Inferior parietal cortex (tissue), 1 donor: ENCODE measurements at regions not wholly inside any gene's neighbourhood (a gene's known extent, or its start where the extent isn't known, plus 50 kb on each side); places are given as distances from the start of the nearest gene placed in this dataset.

Source experiments
- DNase-seq: peaks from one replicate; pipeline ENCODE4 v3.0.0-alpha.2; 2016; ENCODE audit errors: extremely low spot score

DNA sequence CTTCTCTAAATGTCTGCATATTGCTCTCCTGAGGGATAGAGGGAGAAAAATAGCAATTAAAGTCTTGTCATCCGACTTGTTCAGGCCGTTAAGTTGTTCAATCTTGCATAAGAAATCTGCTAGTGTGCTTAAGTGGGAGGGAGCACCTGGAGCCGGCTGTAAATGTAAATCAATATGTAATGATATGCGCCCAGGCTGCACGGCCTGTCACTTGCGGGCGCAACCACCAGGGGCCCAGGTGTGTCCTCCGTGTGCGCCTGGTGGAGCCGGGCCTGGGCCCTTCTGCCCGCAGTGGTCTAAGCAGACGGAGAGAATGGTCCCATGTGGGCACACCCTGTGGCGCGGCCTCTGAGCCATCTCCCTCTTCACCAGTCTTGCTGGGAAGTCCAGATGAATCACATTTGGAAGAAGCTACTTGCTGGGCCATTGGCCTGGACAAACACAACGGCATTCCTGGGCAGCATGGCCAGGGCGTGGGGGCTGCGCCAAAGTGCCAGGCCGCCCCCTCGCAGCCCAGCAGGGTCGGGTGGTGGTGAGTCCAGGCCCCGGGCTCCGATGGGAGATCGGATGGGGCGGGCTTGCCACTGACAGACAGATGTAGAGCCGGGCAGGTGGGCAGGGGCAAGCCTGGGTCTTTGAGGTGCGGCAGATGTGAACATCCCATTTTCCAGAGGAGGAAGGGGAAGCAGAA is 193.3 kb upstream of the C14orf180 start:
- no peak for DNase-seq

DNA sequence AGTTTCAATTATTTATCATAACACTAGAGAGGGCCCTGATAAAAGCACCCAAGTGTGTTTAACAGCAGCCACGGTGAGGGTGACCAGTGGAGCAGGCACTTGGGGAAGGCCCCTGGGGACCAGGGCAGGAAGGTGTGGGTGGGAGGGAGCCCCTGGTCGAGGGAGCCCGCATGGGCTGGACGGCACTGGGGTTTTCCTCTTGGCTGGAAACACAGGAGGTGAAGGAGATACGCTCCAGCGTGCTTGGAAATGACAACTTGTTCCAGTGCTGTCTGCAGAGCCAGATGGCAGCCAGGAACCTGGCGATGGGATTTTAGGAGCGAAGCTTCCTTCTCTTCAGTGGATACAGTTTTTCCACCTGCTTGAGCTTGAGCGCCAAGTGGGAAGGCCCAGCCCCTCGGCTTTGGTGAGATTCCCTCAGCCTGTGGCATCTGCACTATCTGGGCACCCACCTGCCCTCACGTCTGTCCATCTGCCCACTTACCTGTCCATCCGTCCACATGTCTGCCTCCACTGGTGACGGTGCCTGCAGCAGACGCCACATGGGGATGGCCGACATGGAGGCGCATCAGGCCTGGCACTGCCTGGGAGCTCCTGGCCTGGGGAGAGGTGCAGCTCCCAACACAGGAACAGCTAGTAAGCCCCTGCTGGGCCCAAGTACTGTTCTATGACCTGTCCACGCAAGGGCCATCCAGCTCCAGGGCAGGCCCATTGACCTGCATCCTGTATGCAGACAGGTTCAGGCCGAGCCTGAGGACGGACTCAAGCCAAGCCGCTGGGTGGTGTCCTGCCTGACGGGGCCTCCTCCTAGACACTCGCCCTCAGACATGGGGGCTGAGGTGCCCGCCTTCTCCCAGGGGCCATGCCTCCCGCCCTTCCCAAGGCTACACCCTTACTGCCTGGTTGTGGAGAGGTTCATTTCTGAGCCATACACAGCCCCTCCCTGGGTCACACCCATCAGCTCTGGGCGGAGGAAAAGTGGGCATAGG is 192.2 kb upstream of the C14orf180 start:
- DNase-seq = no peak

DNA sequence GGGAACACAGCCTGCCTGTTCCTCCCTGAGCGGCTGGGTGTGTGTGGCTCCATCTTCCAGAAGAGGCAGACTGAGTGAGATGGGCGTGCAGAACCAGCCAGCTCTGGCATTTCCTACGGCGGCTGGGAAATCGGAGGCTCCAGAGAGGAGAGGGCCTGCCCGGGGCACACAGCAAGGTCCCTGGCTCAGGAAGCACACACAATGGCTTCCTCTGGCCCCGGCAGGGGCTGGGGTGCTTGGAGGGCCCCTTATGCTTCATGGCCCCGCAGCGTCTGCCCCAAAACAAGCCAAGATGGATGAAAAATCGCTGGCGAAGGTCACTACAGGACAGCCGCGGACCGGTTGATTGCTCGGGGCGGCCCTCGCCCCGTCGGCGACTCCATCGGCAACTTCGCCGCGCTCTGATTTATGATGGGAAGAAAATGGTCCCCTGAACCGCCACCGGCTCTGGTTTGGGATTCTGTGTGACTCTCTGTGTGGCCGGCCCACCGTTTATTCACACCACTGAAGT is 191.5 kb upstream of the C14orf180 start:
- DNase-seq = no peak

DNA sequence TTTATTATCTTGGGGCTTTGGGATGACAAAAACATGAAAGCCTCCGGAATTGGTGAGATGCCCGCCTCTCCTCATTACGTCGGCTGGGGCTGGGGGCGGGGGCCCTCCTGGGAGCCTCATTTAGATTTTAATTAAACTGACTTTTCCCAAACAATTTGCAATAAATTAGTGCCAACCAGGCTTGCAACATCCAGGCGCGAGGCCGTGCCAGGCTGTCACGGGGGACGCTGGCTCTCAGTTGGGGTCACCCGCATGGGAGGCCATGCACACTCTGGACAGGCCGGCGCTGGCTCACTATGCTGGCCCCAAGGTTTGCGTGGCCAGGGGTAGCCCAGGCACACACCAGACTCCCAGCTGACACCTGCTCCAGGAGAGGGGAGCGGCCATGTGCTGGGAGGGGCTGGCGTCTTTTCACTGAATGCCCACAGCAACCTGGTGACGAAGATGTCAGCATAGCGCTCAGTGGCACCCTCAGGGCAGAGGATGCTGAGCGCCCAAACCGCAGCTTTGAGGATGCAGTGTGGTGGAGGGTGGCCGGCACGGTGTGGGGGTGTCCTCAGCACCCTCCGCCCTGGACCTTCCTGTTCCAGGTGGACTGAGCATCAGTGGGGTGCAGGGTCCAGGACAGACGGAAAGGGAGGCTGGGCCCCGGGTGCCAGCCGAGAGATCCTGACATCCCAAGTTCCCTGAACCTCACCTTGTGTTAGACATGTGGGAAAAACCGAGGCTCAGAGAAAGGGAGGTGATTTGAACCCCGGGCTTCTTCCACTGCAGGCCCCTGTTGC is 190.8 kb upstream of the C14orf180 start:
- DNase-seq = no peak

DNA sequence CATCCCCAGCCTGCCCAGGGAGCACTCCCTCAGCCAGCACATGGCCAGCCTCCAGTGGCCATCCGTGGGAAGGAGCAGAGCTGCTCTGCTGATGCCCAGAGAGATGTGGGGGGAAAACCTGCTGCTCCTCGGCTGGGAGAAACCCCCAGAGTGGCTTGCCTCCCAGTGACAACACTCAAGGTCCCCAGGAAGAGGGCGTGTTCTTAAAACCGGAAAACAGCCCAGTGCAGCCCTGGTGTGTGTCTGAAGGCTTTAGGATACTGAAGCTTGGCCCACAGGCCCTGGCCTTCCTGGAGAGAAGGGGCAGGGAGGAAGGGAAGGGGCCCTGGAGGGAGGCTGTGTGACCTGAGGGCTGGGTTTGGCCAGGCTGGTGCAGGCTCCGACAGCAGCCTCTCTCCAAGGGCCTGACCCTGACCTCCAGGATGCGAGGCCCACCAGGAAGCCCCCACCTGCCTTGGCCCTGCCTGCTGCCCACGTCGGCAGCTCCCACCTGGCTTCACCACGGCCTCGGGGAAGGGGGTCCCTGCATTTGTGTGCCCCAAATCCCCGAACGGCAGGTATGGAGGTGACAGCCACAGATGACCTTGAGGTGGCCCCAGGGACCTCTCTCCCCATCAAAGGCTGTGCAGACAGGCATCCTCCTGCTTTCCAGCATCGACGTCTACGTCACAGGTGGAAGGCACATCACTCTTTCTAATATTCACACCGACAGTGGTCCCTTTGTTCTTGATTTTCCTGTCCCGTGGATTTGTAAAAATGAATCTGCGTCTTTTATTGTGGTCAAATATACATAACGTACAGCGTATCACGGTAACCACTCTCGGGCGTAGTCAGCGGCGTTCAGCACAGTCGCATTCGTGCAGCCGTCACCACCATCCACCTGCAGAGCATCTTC is 190.0 kb upstream of the C14orf180 start:
- no peak for DNase-seq

DNA sequence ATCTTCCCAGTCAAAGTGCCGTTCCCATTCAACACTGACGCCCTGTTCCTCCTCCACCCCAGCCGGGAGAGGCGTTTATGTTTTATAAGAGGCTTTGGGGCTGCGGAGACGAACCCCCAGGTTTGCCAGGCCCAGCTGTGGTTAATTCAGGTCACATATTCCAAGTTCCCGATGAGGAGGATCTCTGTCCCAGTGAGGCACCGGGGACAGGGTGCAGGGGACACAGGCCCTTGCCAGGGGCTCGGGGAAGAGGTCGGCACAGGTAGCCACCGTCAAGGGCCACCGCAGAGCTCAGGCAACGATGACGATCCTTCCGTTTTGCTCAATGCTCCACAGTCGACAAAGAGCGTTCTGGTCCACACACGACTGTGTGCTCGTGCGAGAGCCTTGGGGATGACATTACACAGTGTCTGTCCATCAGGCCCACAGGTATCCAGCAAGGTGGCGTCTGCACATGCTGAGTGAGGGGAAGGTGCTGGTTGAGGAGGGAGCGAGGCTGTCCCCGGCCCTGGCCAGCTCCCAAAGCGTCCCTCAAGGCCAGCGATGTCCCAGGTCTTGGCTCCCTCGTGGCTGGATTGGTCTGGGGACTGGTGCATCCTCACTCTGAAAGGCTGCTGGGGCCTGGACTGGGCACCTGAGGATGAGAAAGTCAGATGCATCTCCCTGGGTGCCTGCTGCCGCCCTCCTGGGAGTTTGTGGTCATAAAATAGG is 189.2 kb upstream of the C14orf180 start:
- DNase-seq = no peak

DNA sequence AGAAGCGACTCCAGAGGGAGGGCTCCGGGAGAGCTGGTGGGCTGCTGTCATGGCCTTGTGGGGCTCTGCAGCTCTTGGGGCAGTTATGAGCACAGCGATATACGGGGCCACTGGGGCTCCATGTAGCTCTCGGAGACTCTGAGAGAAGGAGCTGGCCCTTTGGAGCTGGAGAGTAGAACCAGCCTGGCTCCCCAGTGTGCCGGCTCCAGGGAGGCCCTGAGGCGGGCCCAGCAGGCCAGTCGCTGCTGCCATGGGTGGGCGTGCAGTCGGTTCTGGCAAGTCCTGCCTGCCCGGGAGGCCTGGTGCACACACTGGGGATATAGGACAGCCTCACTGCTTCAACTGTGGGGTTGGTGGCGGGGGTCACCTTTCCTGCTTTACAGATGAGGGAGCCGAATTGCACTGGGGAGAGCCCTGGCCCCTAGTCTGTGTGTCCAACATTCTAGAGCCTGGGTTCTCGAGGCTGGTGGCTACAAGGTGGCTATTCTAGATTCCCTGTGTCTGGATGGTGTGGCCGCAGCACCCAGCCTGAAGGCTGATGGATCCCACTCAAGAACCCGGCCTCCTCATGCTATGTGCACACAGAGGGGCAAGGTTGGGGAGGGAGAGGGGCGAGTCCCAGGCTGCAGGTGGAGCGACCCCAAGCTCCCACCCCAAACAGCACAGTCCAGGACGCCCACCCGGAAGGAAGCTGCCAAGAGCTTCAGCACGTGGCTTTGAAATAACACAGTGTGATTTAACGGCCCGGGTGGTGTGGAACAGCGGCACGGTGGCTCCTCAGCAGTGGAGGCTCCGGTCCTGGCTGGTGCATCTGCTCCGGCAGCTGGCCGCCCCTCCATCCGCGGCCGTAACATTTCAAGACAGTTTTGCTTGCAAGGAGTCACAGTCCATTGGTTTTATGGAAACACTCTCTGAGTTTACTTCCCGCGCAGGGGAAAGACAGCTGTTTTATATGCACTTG is 188.3 kb upstream of the C14orf180 start:
- no peak for DNase-seq

DNA sequence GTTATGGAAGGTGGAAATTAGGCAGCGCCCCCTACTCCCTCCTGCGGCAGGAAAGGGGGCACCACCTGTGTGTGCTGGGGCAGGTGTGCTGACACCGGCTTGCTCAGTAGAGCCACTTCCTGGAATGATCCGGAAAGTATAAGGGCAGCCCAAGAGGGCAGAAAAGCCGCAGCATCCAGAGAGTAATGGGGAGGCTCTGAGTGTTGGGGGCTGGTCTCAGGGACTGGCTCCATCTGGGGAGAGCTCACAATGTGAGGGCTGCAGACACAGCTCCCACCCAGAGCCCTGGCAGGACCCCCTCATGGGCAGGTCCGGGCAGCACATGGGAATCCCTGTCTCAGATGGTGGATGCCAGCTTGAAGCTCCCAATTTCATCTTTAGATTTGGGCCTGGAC is 187.6 kb upstream of the C14orf180 start:
- DNase-seq = no peak

DNA sequence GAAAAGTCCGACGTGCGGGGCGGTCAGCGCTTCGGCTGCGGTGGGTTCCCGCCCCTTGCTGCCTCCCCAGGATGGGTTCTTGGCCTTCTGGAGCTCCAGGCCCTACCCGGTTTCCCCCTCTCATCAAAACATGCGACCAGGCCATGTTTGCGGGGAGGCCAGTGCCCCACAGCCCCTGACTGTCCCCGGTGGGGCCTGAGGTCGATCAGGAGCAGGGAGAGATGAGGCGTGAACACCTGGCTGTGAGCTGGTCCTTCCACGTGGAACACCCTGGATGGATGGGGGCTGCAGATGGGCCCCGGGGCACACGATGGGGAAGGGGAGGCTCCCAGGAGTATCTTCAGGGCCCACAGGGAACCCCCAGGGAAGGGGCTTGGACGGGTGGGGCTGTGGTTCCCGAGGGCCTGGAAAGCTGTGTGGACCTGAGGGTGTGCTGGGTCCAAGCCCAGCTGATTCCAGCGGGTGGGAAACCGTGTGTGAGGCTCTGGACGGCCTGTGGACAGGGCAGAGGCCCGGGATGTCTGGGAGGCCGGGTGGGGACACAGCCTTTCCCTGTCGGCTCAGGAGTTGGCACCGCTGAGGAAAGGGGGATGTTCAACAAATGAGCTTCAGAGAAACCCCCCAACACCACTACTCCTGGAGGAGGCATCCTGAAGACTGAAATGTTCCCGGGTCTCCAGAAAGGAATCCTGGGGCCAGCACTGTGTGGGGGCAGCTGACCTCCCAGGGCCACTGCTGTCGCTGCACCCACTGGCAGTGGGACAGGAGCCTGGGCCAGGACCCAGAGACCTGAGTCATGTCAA is 187.0 kb upstream of the C14orf180 start:
- no peak for DNase-seq

DNA sequence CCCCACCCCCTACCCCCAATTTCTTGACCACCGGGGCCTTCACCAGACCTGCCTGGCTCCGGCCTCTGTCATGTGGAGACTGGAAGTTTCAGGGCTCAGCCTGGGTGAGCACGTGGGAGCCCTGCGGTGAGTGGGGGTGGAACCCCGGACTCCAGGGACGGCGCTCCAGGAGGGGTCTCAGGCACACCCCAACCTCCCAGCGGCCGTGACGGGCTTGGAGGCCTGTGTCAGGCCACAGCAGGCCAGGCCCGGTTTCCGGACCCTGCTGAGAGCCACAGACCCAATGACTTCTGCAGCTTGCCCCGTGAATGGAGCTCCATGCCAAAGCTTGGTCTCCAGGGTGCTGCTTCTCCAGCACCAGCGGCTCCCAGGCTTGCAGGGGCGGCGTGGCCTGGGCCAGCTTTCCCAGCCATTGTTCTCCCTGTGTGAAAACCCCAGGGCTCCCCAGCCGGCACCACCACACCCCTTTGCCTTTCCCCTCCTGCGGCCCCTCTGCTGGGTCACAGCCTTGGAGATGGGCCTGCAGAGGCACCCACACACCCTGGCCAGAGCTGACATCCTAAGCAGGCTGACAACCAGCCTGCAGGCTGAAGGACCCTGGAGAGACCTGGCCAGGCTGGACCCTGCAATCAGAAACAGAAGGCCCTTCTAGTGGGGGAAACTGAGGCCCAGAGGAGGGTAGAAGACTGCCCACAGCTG is 186.2 kb upstream of the C14orf180 start:
- DNase-seq = no peak

DNA sequence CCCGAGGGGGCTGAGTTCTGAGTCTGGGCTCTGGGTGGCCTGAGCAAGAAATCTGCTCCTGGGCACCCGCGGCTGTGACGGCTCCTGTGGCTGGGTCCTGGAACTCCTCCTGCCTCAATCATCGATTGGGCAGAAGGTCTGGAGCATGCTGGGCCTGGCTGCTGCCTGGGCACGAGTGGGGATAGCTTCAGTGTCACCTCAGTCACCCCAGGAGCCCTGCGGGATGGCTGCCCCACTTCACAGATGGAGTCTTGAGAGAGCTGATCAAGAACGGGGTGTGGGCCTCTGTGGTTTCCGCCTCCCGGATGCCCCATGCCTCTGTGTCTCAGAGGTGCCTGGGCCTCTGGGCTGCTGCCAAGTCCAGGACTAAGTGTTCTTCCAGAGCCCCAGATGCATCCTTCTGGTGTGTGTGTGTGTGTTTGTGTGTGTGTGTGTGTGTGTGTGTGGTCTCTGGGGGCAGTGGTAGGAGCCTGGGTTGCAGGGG is 185.6 kb upstream of the C14orf180 start:
- DNase-seq = no peak

DNA sequence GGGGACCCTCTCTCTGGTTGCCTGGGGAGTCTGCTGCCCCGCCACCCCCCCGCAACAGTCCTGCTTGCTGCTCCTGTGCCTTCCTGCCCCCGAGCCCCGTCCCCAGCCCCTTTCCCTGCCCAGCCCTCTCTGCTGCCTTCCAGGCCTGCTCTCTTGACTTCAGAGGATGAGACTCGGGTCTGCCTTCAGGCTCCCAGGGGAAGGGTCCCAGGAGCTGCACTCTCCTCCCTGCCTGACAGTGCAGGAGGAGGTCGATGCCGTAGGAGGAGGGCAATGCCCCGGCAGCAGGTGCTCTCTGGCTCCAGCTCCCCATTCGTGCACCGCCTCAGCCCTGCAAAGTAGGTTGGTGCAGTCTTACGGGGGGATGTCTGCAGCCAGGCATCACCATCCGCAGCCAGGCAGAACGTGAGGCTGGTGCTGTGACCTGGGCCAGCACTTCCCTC is 185.1 kb upstream of the C14orf180 start:
- no peak for DNase-seq

DNA sequence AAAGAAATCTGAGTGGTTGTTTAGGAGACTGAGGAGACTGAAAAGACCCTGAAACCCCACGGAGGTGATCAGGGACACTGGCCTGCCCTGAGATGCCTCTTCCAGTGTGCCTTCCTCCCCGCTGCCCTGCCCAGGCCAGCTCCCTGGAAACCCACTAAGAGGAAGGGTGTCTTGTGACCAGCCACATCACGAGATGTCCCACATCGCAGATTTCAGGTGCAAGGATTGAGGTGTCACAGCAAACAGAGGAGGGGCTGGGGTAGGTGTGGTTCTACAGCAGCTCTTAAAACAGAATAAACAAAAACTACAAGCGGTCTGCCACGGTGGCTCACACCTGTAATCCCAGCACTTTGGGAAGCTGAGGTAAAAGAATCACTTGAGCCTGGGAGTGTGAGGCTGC is 184.3 kb upstream of the C14orf180 start:
- no peak for DNase-seq

DNA sequence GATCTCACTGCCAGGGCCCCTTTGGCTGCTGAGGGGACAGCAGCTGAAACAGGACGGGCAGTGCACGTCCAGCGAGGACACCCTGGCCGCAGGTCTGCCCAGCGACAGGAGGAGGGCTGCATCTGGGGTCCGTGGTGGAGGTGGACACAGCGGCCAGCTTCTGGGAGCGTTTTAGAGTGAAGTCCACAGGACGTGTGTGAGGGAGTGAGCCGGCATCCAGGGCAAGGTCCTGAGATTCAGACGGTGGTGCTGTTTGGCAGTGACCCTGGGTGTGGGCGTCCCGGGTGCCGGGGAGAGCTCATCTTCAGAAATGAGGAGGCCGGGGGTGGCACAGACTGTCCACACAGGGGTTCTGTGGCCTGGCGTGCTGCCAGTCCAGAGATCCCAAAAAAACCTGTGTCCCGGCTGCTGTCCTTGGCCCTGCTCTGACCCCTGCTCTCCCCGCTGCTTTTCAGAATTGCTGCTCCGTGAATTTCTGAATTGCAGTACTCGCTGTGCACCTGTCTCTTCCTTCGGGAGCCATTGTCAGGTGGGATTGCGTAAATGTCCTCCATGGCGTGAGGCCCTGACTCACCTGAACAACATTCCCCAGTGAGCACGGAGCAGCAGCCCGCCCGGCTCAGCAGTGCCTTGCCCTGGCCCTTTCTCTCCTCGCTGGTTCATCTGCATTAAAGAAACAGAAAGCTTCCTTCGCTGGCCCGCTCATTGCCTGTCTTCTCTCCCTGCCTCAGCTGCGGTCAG is 183.5 kb upstream of the C14orf180 start:
- no peak for DNase-seq

DNA sequence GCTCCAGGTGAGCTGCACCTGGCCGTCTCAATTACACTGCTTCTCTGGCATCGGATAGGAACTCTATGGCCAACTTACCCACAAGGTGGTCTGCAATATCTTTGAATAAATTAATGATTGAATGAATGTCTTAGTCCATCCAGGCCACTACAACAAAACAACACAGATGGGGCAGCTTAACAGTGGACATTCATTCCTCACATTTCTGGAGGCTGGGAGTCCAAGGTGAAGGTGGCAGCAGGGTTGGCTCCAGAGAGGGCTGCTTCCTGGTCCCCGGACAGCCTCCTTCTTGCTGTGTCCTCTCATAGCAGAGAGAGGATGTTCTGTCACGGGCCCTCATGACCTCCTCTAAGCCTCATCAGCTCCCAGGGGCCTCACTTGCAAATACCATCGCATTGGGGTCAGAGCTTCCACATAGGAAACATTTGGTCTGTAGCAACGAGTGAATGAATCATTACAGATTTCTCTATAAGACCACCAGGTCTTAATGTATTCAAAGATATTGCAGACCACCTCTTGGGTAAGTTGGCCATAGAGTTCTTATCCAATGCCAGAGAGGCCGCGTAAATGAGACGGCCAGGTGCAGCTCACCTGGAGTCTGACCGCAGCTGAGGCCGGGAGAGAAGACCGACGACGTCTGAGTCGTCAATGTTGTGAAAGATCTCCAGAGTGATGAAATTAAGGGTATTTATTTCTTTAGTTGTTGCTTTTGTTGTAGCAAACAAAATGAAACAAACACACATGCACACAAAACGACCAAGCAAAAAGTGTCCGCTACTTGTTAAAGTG is 182.7 kb upstream of the C14orf180 start:
- DNase-seq = no peak

DNA sequence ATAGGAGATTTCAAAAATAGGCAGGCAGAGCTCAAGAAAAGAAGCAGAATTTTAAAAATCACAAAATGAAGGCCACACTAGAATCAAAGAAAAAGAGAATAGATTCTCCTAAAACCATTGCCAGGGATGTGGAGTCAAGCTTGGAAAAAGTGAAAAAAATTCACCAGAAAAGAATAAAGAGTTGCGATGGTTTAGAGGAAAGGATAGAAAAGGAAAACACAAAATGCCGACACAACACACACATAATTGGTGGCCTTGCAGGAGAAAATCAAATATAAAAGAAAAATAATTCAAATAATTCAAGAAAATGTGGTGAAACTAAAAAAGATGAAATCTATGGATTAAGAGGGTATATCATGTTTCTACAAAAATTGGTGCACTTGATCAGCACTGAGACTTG is 181.6 kb upstream of the C14orf180 start:
- DNase-seq = no peak
